Naive thymus-derived CD4-positive, alpha-beta T cell (primary cell): ENCODE measurements at regions not wholly inside any gene's neighbourhood (a gene's known extent, or its start where the extent isn't known, plus 50 kb on each side); places are given as distances from the start of the nearest gene placed in this dataset.

Experiments
- ATAC-seq: fragments of 150-1000 bp; cut with Tn5 transposase; 2 replicates; pipeline ENCODE4 v1.10.0; 2021; ENCODE audit warnings: mild to moderate bottlenecking, moderate library complexity
- CTCF ChIA-PET: fragments of 350-600 bp; sonication (Branson Sonifier 250); formaldehyde crosslinking; loops from one replicate; lab custom pipeline; 2021; ENCODE audit warnings: antibody characterized with exemption; lab: Charles Lee
- POLR2A ChIA-PET: fragments of 350-600 bp; sonication (Branson Sonifier 250); formaldehyde crosslinking; loops from one replicate; lab custom pipeline; 2021; ENCODE audit warnings: antibody characterized with exemption, inconsistent platforms; lab: Charles Lee
- DNase-seq, 9 donors: peaks; one replicate each; pipeline versions ENCODE4 v3.0.0 to v3.0.0-alpha.2; 2020 to 2022; ENCODE audit warnings: mixed read lengths in 1 of 9
- H3K27ac ChIP-seq: one replicate; pipeline ENCODE4 v1.7.0; 2013; ENCODE audit warnings: mild to moderate bottlenecking, low read depth, low read length, moderate library complexity
- H3K27me3 ChIP-seq, 2 donors: one replicate each; pipeline ENCODE4 v1.7.0; 2013; ENCODE audit warnings: low read length in 2 of 2, mild to moderate bottlenecking in 2 of 2, moderate library complexity in 2 of 2; ENCODE audit not compliant: control insufficient read depth in 2 of 2, insufficient read depth in 2 of 2
- H3K36me3 ChIP-seq, 3 experiments: 1 replicate in 2 of 3; 2 replicates in 1 of 3; pipeline ENCODE4 v1.7.0; 2013; ENCODE audit warnings: low read length in 3 of 3, mild to moderate bottlenecking in 3 of 3, moderate library complexity in 1 of 3; ENCODE audit not compliant: insufficient read depth in 3 of 3, control insufficient read depth in 2 of 3
- H3K4me1 ChIP-seq, 2 donors: one replicate each; pipeline ENCODE4 v1.7.0; 2013; ENCODE audit warnings: low read length in 2 of 2, mild to moderate bottlenecking in 2 of 2, moderate library complexity in 1 of 2; ENCODE audit not compliant: control insufficient read depth in 2 of 2, insufficient read depth in 2 of 2
- H3K4me3 ChIP-seq: 2 replicates; pipeline ENCODE4 v1.7.0; 2013; ENCODE audit warnings: mild to moderate bottlenecking, low read length
- H3K9me3 ChIP-seq, 3 experiments: 1 replicate in 2 of 3; 2 replicates in 1 of 3; pipeline ENCODE4 v1.7.0; 2013; ENCODE audit warnings: low read length in 3 of 3; ENCODE audit not compliant: control insufficient read depth in 2 of 3
- H3K27ac Mint-ChIP-seq, 9 donors: one replicate each; pipeline ENCODE4 v1.8.0; 2020 to 2022; ENCODE audit warnings: mixed read lengths in 9 of 9, mild to moderate bottlenecking in 8 of 9, moderate library complexity in 5 of 9, inconsistent platforms in 2 of 9
- H3K27me3 Mint-ChIP-seq, 5 donors: one replicate each; pipeline ENCODE4 v1.8.0; 2021 to 2022; ENCODE audit warnings: mixed read lengths in 5 of 5, mild to moderate bottlenecking in 1 of 5
- H3K36me3 Mint-ChIP-seq, 5 donors: one replicate each; pipeline ENCODE4 v1.8.0; 2020 to 2022; ENCODE audit warnings: mixed read lengths in 5 of 5, mild to moderate bottlenecking in 3 of 5, inconsistent platforms in 1 of 5
- H3K4me1 Mint-ChIP-seq, 7 donors: one replicate each; pipeline ENCODE4 v1.8.0; 2020 to 2022; ENCODE audit warnings: mixed read lengths in 7 of 7, mild to moderate bottlenecking in 3 of 7, inconsistent platforms in 1 of 7
- H3K4me3 Mint-ChIP-seq, 10 donors: one replicate each; pipeline ENCODE4 v1.8.0; 2020 to 2022; ENCODE audit warnings: mild to moderate bottlenecking in 10 of 10, mixed read lengths in 10 of 10, moderate library complexity in 6 of 10, inconsistent platforms in 2 of 10
- H3K9me3 Mint-ChIP-seq, 11 donors: one replicate each; pipeline ENCODE4 v1.8.0; 2020 to 2022; ENCODE audit warnings: mixed read lengths in 11 of 11, mild to moderate bottlenecking in 4 of 11, inconsistent platforms in 1 of 11, moderate library complexity in 1 of 11
- intact Hi-C, 2 donors: fragments of 100-400 bp; cut with micrococcal nuclease; formaldehyde crosslinking; loops; one replicate each; pipeline ENCODE4 v1.15.1; 2023

GRCh38 chr7:79862447-79863210, 272.0 kb upstream of the GNAI1 start:
- Histone ChIP-seq H3K4me3 (no peak overlapping the region), H3K27me3 (no peaks in the 10 kb centered on the region), H3K4me1 (no peaks in the 10 kb centered on the region), H3K9me3 (no peaks in the 10 kb centered on the region), H3K36me3 (no peaks in the 10 kb centered on the region), H3K27ac (no peak overlapping the region)
- intact Hi-C loops, result loop anchor here in 1 of 2 donors (5.0 kb wide), 1 partner anchor 60 kb away; no protein-coding TSS in a partner anchor
- Mint-ChIP-seq H3K4me1 (peaks cover 0 to 4% (median 0%) of the 10 kb centered on the region in 7 donors), H3K4me3 (no peak overlapping the region), H3K9me3 (peaks cover 0 to 7% (median 0%) of the 10 kb centered on the region in 11 donors), H3K27ac (no peak overlapping the region), H3K27me3 (no peaks in the 10 kb centered on the region), H3K36me3 (no peaks in the 10 kb centered on the region)
- ChIA-PET CTCF (no interaction called here), POLR2A (no interaction called here)
- ATAC-seq (no peak), DNase-seq (no peak)

GRCh38 chr7:79855172-79855571, 279.5 kb upstream of the GNAI1 start:
- H3K27me3 ChIP-seq, result no peaks in the 10 kb centered on the region
- no peaks in the 10 kb centered on the region for H3K36me3 Mint-ChIP-seq
- no peaks in the 10 kb centered on the region for H3K36me3 ChIP-seq
- H3K4me3 Mint-ChIP-seq, result no peak overlapping the region
- H3K9me3 ChIP-seq, result no peaks in the 10 kb centered on the region
- no peak for DNase-seq
- intact Hi-C loops, result no loop called here
- H3K9me3 Mint-ChIP-seq, result peaks cover 0 to 6% (median 0%) of the 10 kb centered on the region in 11 donors
- H3K4me1 ChIP-seq, result no peaks in the 10 kb centered on the region
- H3K27ac Mint-ChIP-seq, result no peak overlapping the region
- ChIA-PET POLR2A (no interaction called here), CTCF (no interaction called here)
- H3K4me3 ChIP-seq, result no peak overlapping the region
- H3K4me1 Mint-ChIP-seq, result no peaks in the 10 kb centered on the region
- ATAC-seq, result no peak
- H3K27ac ChIP-seq, result no peak overlapping the region
- no peaks in the 10 kb centered on the region for H3K27me3 Mint-ChIP-seq

- POLR2A ChIA-PET, result no interaction called here
- ATAC-seq (no peak), DNase-seq (no peak)
- Mint-ChIP-seq H3K9me3 (peaks cover 0 to 6% (median 0%) of the 10 kb centered on the region in 11 donors), H3K36me3 (no peaks in the 10 kb centered on the region), H3K27me3 (no peaks in the 10 kb centered on the region), H3K27ac (no peak overlapping the region), H3K4me3 (no peak overlapping the region), H3K4me1 (no peaks in the 10 kb centered on the region)
- intact Hi-C loops, result no loop called here
- CTCF ChIA-PET, result no interaction called here
- Histone ChIP-seq H3K27me3 (no peaks in the 10 kb centered on the region), H3K9me3 (no peaks in the 10 kb centered on the region), H3K27ac (no peak overlapping the region), H3K36me3 (no peaks in the 10 kb centered on the region), H3K4me1 (no peaks in the 10 kb centered on the region), H3K4me3 (no peak overlapping the region)
Measured at GRCh38 chr7:79854621-79855020, 280.0 kb upstream of the GNAI1 start.

DNA sequence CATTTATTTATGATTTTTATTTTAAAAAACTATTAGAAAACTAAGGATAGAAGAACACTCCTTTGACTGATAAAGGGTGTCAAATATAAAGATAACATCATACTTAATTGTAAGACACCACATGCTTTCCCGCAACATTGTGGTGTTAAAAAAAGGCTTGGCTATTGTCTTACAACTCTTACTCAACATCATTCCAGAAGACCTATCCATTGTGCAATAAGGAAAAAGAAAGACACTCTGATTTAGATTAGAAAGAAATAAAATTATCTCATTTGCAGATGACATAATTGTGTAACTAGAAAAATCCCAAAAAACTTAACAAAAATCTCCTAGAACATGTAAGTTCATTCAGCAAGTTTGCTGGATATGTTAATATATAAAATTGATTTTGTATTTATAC, 296.7 kb upstream of the GNAI1 start:
- ATAC-seq (no peak), DNase-seq (no peak)
- Mint-ChIP-seq H3K4me1 (no peaks in the 10 kb centered on the region), H3K27me3 (no peaks in the 10 kb centered on the region), H3K36me3 (no peaks in the 10 kb centered on the region), H3K9me3 (peaks cover 0 to 5% (median 0%) of the 10 kb centered on the region in 11 donors), H3K4me3 (no peak overlapping the region), H3K27ac (no peak overlapping the region)
- H3K36me3 ChIP-seq, result no peaks in the 10 kb centered on the region
- no peak overlapping the region for H3K27ac ChIP-seq
- H3K4me3 ChIP-seq, result no peak overlapping the region
- no peaks in the 10 kb centered on the region for H3K4me1 ChIP-seq
- no peaks in the 10 kb centered on the region for H3K27me3 ChIP-seq
- no peaks in the 10 kb centered on the region for H3K9me3 ChIP-seq
- ChIA-PET CTCF (no interaction called here), POLR2A (no interaction called here)
- intact Hi-C loops, result no loop called here

DNA sequence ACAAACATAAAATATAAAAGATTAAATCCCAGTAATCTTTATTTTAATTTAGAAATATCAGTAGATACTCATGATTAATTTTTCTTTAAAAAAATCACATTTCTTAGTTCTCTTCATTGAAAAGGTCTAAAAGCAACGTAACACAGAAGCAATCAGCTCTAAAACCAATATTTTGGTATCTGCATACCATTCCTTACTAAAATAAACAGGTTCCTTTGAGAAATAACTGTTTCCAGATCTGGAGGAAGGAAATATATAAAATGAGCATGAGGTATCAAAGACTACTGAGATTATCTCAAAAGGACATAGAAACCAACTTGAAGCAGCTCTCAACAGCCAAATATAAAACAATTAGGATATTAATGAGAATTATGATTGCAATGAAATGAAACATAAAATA, 301.0 kb upstream of the GNAI1 start:
- CTCF ChIA-PET, result no interaction called here
- POLR2A ChIA-PET, result no interaction called here
- Mint-ChIP-seq H3K36me3 (no peaks in the 10 kb centered on the region), H3K4me3 (no peak overlapping the region), H3K27me3 (no peaks in the 10 kb centered on the region), H3K4me1 (no peaks in the 10 kb centered on the region), H3K9me3 (peaks cover 0 to 5% (median 0%) of the 10 kb centered on the region in 11 donors), H3K27ac (no peak overlapping the region)
- no peak overlapping the region for H3K27ac ChIP-seq
- intact Hi-C loops, result no loop called here
- no peak overlapping the region for H3K4me3 ChIP-seq
- no peaks in the 10 kb centered on the region for H3K36me3 ChIP-seq
- DNase-seq (no peak), ATAC-seq (no peak)
- H3K27me3 ChIP-seq, result no peaks in the 10 kb centered on the region
- no peaks in the 10 kb centered on the region for H3K9me3 ChIP-seq
- no peaks in the 10 kb centered on the region for H3K4me1 ChIP-seq

- no peak overlapping the region for H3K27ac ChIP-seq
- no peaks in the 10 kb centered on the region for H3K4me1 ChIP-seq
- DNase-seq, result no peak
- ChIA-PET CTCF (no interaction called here), POLR2A (no interaction called here)
- H3K4me3 ChIP-seq, result no peak overlapping the region
- H3K27me3 ChIP-seq, result no peaks in the 10 kb centered on the region
- no peaks in the 10 kb centered on the region for H3K9me3 ChIP-seq
- Mint-ChIP-seq H3K4me1 (no peaks in the 10 kb centered on the region), H3K36me3 (no peaks in the 10 kb centered on the region), H3K9me3 (peaks cover 0 to 6% (median 0%) of the 10 kb centered on the region in 11 donors), H3K27ac (no peak overlapping the region), H3K4me3 (no peak overlapping the region), H3K27me3 (no peaks in the 10 kb centered on the region)
- intact Hi-C loops, result no loop called here
- ATAC-seq, result no peak
- H3K36me3 ChIP-seq, result no peaks in the 10 kb centered on the region
Measured at GRCh38 chr7:79828866-79829265, 305.8 kb upstream of the GNAI1 start.

DNA sequence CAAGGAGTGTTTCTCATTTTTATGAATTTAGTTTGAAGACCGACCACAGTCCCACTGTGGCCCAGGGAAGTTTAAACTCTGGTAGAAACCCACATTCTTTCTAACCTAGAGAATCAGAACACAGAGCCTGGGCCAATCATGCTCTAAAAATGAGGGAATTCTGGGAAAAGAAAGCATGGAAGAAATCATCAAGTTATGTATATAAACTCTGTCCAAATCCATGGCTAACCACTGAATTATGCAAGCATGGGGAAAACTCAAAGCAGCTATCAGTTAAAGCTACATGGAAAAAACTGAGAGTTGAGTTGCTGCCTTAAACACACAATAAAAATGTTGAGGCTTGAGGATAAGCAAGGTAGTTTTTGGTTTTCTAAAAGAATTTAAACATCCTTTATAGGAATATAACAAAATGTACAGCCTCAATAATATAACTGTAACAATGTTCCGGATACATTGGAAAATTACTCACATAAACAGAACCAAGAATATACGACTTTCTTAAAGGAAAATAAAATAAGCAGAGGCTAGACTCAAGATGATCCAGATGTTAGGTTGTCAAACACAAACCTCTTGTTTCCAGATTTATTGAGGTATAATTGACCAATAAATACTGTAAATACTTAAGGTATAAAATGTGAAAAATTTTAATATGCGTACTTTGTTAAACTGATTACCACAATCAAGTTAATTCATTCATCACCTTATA, 311.2 kb upstream of the GNAI1 start:
- Mint-ChIP-seq H3K9me3 (peaks cover 0 to 6% (median 0%) of the 10 kb centered on the region in 11 donors), H3K36me3 (no peaks in the 10 kb centered on the region), H3K4me3 (no peak overlapping the region), H3K27ac (no peak overlapping the region), H3K4me1 (no peaks in the 10 kb centered on the region), H3K27me3 (no peaks in the 10 kb centered on the region)
- H3K27me3 ChIP-seq, result no peaks in the 10 kb centered on the region
- H3K4me1 ChIP-seq, result no peaks in the 10 kb centered on the region
- H3K36me3 ChIP-seq, result no peaks in the 10 kb centered on the region
- no peak overlapping the region for H3K4me3 ChIP-seq
- no peak for ATAC-seq
- intact Hi-C loops, result no loop called here
- POLR2A ChIA-PET, result no interaction called here
- CTCF ChIA-PET, result no interaction called here
- H3K27ac ChIP-seq, result no peak overlapping the region
- no peak for DNase-seq
- H3K9me3 ChIP-seq, result no peaks in the 10 kb centered on the region
